Thoracic aorta (tissue), 2 donors: ENCODE measurements at regions not wholly inside any gene's neighbourhood (a gene's known extent, or its start where the extent isn't known, plus 50 kb on each side); places are given as distances from the start of the nearest gene placed in this dataset.

Experiments used
- ATAC-seq: fragments of 150-250 bp; one replicate; pipeline ENCODE4 v1.8.0; 2017; ENCODE audit warnings: low read depth; ENCODE audit not compliant: insufficient number of reproducible peaks, low FRiP score
- DNase-seq: peaks from one replicate; pipeline ENCODE4 v3.0.0-alpha.2; 2020; ENCODE audit warnings: low spot score
- H3K27ac ChIP-seq, 2 donors: fragments of 200-600 bp; sonication (generic); 1 replicate in 1 of 2; 2 replicates in 1 of 2; pipeline ENCODE4 v1.5.1; 2016; ENCODE audit warnings: mild to moderate bottlenecking in 2 of 2, moderate library complexity in 2 of 2
- H3K27me3 ChIP-seq: fragments of 200-600 bp; sonication (generic); replicated peaks from 2 replicates; pipeline ENCODE4 v1.6.0; 2016; ENCODE audit warnings: mild to moderate bottlenecking; ENCODE audit not compliant: insufficient read depth
- H3K36me3 ChIP-seq: fragments of 200-600 bp; sonication (generic); one replicate; pipeline ENCODE4 v1.5.1; 2016
- H3K4me1 ChIP-seq, 2 donors: fragments of 200-600 bp; sonication (generic); 1 replicate in 1 of 2; 2 replicates in 1 of 2; pipeline versions ENCODE4 v1.5.1 to v1.6.0; 2016; ENCODE audit warnings: low read depth in 2 of 2, mild to moderate bottlenecking in 1 of 2; ENCODE audit not compliant: control insufficient read depth in 1 of 2
- H3K4me3 ChIP-seq: fragments of 200-600 bp; sonication (generic); 2 replicates; pipeline ENCODE4 v1.5.1; 2016; ENCODE audit warnings: mild to moderate bottlenecking
- H3K9me3 ChIP-seq: fragments of 200-600 bp; sonication (generic); 2 replicates; pipeline ENCODE4 v1.5.1; 2016
- CTCF ChIP-seq: fragments of 200-600 bp; sonication (generic); IDR thresholded peaks from one replicate; pipeline ENCODE4 v1.5.1; 2019; ENCODE audit warnings: antibody characterized with exemption

GRCh38 chr3:20310629-20311028 is 124.6 kb upstream of the SGO1 start:
- Histone ChIP-seq H3K9me3 (no peaks in the 10 kb centered on the region), H3K36me3 (no peaks in the 10 kb centered on the region), H3K27ac (peak overlapping the region; percentile 39 to 63), H3K4me1 (peaks cover 6 to 35% of the 10 kb centered on the region in 2 donors), H3K4me3 (no peak overlapping the region), H3K27me3 (no peaks in the 10 kb centered on the region)
- ATAC-seq (peak; percentile 98), DNase-seq (peak; percentile 52)
- no peak for TF ChIP-seq CTCF

- ATAC-seq, result no peak
- Histone ChIP-seq H3K27me3 (no peaks in the 10 kb centered on the region), H3K4me3 (no peak overlapping the region), H3K4me1 (peaks cover 6 to 28% of the 10 kb centered on the region in 2 donors), H3K36me3 (no peaks in the 10 kb centered on the region), H3K27ac (no peak overlapping the region), H3K9me3 (no peaks in the 10 kb centered on the region)
- DNase-seq, result no peak
- TF ChIP-seq CTCF, result no peak
These were observed 121.4 kb upstream of the SGO1 start for GRCh38 chr3:20307383-20307782.

- no peak overlapping the region for H3K27ac ChIP-seq
- no peaks in the 10 kb centered on the region for H3K36me3 ChIP-seq
- peaks cover 0 to 15% of the 10 kb centered on the region in 2 donors for H3K4me1 ChIP-seq
- no peaks in the 10 kb centered on the region for H3K9me3 ChIP-seq
- DNase-seq (no peak), ATAC-seq (no peak)
- TF ChIP-seq CTCF, result no peak
- no peak overlapping the region for H3K4me3 ChIP-seq
- H3K27me3 ChIP-seq, result no peaks in the 10 kb centered on the region
These were observed 119.6 kb upstream of the SGO1 start for GRCh38 chr3:20305647-20306046.

GRCh38 chr3:20302766-20303165 is 116.8 kb upstream of the SGO1 start:
- Histone ChIP-seq H3K36me3 (no peaks in the 10 kb centered on the region), H3K9me3 (no peaks in the 10 kb centered on the region), H3K27ac (no peak overlapping the region), H3K27me3 (no peaks in the 10 kb centered on the region), H3K4me1 (no peaks in the 10 kb centered on the region), H3K4me3 (no peak overlapping the region)
- no peak for TF ChIP-seq CTCF
- ATAC-seq (no peak), DNase-seq (no peak)

- H3K27me3 ChIP-seq, result no peaks in the 10 kb centered on the region
- H3K9me3 ChIP-seq, result no peaks in the 10 kb centered on the region
- no peak for DNase-seq
- ATAC-seq, result no peak
- H3K27ac ChIP-seq, result no peak overlapping the region
- TF ChIP-seq CTCF, result no peak
- no peak overlapping the region for H3K4me3 ChIP-seq
- no peaks in the 10 kb centered on the region for H3K4me1 ChIP-seq
- no peaks in the 10 kb centered on the region for H3K36me3 ChIP-seq
These were observed 102.0 kb upstream of the SGO1 start for GRCh38 chr3:20288050-20288449.
